ENCODE measurements at regions not wholly inside any gene's neighbourhood (a gene's known extent, or its start where the extent isn't known, plus 50 kb on each side); places are given as distances from the start of the nearest gene placed in this dataset.

DNA sequence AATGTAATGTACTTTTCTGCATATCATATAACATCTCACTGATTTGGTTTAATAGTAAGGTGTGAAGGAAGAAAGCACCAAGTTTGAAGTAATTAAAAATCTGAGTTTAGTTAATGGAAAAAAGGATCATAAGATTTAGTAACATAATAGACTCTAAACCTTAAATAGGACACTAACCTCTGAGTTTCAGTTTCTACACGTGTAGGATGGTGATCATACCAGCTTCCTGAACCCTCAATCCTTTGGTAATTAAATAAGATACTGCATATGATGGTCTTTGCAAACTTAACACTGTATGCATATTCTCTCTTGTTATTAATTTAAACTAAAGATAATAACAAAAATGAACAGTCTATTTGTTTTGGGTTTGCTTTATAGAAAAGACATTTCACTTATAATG lies 216.8 kb downstream of the NUP35 start:
- Histone ChIP-seq H3K27ac (ENCODE audit: low read depth in 1 of 3, low read length in 2 of 3) (no peak overlapping the region), H3K9me3 (ENCODE audit: control insufficient read depth in 2 of 2, insufficient read depth in 1 of 2, low read depth in 1 of 2, low read length in 1 of 2) (no peaks in the 10 kb centered on the region), H3K27me3 (ENCODE audit: control insufficient read depth in 3 of 3, insufficient read depth in 3 of 3, low read length in 3 of 3) (no peaks in the 10 kb centered on the region), H3K4me3 (ENCODE audit: low read depth in 1 of 3, low read length in 3 of 3) (no peak overlapping the region), H3K4me1 (ENCODE audit: control insufficient read depth in 3 of 3, insufficient read depth in 2 of 3, low read depth in 1 of 3, low read length in 2 of 3) (no peaks in the 10 kb centered on the region), H3K36me3 (ENCODE audit: control insufficient read depth in 3 of 3, insufficient read depth in 2 of 3, low read depth in 1 of 3, low read length in 3 of 3) (no peaks in the 10 kb centered on the region)
- FAIRE-seq (no peak), DNase-seq (no peak)
- WGBS, 3 donors, result 42 to 46% (median 45%) methylated on average over 1 of the region's 1 CpG

- H3K4me3 ChIP-seq (ENCODE audit: low read depth in 1 of 3, low read length in 3 of 3), result no peak overlapping the region
- FAIRE-seq (no peak), DNase-seq (no peak)
- H3K27me3 ChIP-seq (ENCODE audit: control insufficient read depth in 3 of 3, insufficient read depth in 3 of 3, low read length in 3 of 3), result no peaks in the 10 kb centered on the region
- H3K9me3 ChIP-seq (ENCODE audit: control insufficient read depth in 2 of 2, insufficient read depth in 1 of 2, low read depth in 1 of 2, low read length in 1 of 2), result no peaks in the 10 kb centered on the region
- 54 to 69% (median 60%) methylated on average over 3 of the region's 3 CpGs for WGBS, 3 donors
- H3K27ac ChIP-seq (ENCODE audit: low read depth in 1 of 3, low read length in 2 of 3), result no peak overlapping the region
- no peaks in the 10 kb centered on the region for H3K36me3 ChIP-seq (ENCODE audit: control insufficient read depth in 3 of 3, insufficient read depth in 2 of 3, low read depth in 1 of 3, low read length in 3 of 3)
- H3K4me1 ChIP-seq (ENCODE audit: control insufficient read depth in 3 of 3, insufficient read depth in 2 of 3, low read depth in 1 of 3, low read length in 2 of 3), result no peaks in the 10 kb centered on the region
These were observed 223.7 kb downstream of the NUP35 start for GRCh38 chr2:183347969-183348368.

- FAIRE-seq, result no peak
- H3K4me1 ChIP-seq (ENCODE audit: control insufficient read depth in 3 of 3, insufficient read depth in 2 of 3, low read depth in 1 of 3, low read length in 2 of 3), result no peaks in the 10 kb centered on the region
- WGBS, 3 donors, result 80 to 87% (median 87%) methylated on average over 2 of the region's 2 CpGs
These were observed 224.2 kb downstream of the NUP35 start for GRCh38 chr2:183348492-183348891.

DNA sequence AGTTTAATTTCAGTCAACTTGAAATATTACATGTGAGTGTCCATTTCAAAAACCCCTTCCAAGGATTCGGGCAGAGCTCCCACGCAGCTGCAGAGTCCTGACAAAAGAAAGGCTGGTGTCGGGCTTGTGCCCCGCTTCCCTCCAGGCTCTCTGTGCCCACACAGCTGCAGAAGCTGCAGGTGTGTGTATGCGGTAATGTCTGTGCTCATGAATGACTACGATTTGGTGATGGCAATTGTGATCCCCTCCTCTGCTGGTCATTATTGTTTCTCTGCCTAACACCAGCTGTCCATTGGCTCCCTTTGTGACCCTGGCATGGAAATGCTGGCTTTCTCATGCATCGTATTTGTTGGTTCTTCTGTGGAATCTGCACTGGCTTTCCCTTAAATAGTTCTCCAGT lies 224.8 kb downstream of the NUP35 start:
- Histone ChIP-seq H3K4me1 (ENCODE audit: control insufficient read depth in 3 of 3, insufficient read depth in 2 of 3, low read depth in 1 of 3, low read length in 2 of 3) (no peaks in the 10 kb centered on the region), H3K36me3 (ENCODE audit: control insufficient read depth in 3 of 3, insufficient read depth in 2 of 3, low read depth in 1 of 3, low read length in 3 of 3) (no peaks in the 10 kb centered on the region), H3K27me3 (ENCODE audit: control insufficient read depth in 3 of 3, insufficient read depth in 3 of 3, low read length in 3 of 3) (no peaks in the 10 kb centered on the region), H3K9me3 (ENCODE audit: control insufficient read depth in 2 of 2, insufficient read depth in 1 of 2, low read depth in 1 of 2, low read length in 1 of 2) (no peaks in the 10 kb centered on the region), H3K27ac (ENCODE audit: low read depth in 1 of 3, low read length in 2 of 3) (no peak overlapping the region), H3K4me3 (ENCODE audit: low read depth in 1 of 3, low read length in 3 of 3) (no peak overlapping the region)
- FAIRE-seq, result no peak
- WGBS, 3 donors, result 84 to 89% (median 87%) methylated on average over 7 of the region's 7 CpGs
- no peak for DNase-seq

More at GRCh38 chr2:183348492-183348891, 224.2 kb downstream of the NUP35 start:
- Histone ChIP-seq H3K27me3 (ENCODE audit: control insufficient read depth in 3 of 3, insufficient read depth in 3 of 3, low read length in 3 of 3) (no peaks in the 10 kb centered on the region), H3K9me3 (ENCODE audit: control insufficient read depth in 2 of 2, insufficient read depth in 1 of 2, low read depth in 1 of 2, low read length in 1 of 2) (no peaks in the 10 kb centered on the region), H3K27ac (ENCODE audit: low read depth in 1 of 3, low read length in 2 of 3) (no peak overlapping the region), H3K36me3 (ENCODE audit: control insufficient read depth in 3 of 3, insufficient read depth in 2 of 3, low read depth in 1 of 3, low read length in 3 of 3) (no peaks in the 10 kb centered on the region), H3K4me3 (ENCODE audit: low read depth in 1 of 3, low read length in 3 of 3) (no peak overlapping the region)
- DNase-seq, result no peak

GRCh38 chr2:183359867-183360266 lies 235.6 kb downstream of the NUP35 start:
- no peaks in the 10 kb centered on the region for H3K4me1 ChIP-seq (ENCODE audit: control insufficient read depth in 3 of 3, insufficient read depth in 2 of 3, low read depth in 1 of 3, low read length in 2 of 3)
- WGBS, 3 donors, result 75 to 86% (median 83%) methylated on average over 2 of the region's 2 CpGs
- FAIRE-seq, result no peak
- DNase-seq, result no peak
- H3K27ac ChIP-seq (ENCODE audit: low read depth in 1 of 3, low read length in 2 of 3), result no peak overlapping the region
- no peaks in the 10 kb centered on the region for H3K9me3 ChIP-seq (ENCODE audit: control insufficient read depth in 2 of 2, insufficient read depth in 1 of 2, low read depth in 1 of 2, low read length in 1 of 2)
- H3K27me3 ChIP-seq (ENCODE audit: control insufficient read depth in 3 of 3, insufficient read depth in 3 of 3, low read length in 3 of 3), result no peaks in the 10 kb centered on the region
- no peak overlapping the region for H3K4me3 ChIP-seq (ENCODE audit: low read depth in 1 of 3, low read length in 3 of 3)
- H3K36me3 ChIP-seq (ENCODE audit: control insufficient read depth in 3 of 3, insufficient read depth in 2 of 3, low read depth in 1 of 3, low read length in 3 of 3), result no peaks in the 10 kb centered on the region

DNA sequence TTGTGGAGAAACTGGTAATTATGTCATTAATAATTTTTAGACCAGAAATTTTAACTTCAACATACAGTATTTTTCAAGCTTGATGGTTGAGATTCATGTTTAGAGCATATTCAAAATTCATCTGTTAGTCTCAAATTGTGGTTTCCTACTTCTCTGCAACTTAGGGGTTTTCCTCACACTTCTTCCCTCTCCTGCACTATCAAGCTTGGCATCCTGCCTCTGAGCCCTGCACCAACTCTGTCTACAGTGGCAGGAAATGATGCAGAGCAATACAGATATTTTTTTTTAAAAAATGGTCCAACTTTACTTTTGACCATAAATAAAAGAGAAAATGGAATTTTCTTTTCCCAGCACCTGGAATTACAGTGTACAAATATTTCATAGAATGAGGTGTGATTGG lies 247.3 kb downstream of the NUP35 start:
- Histone ChIP-seq H3K27ac (ENCODE audit: low read depth in 1 of 3, low read length in 2 of 3) (no peak overlapping the region), H3K4me1 (ENCODE audit: control insufficient read depth in 3 of 3, insufficient read depth in 2 of 3, low read depth in 1 of 3, low read length in 2 of 3) (no peaks in the 10 kb centered on the region)
- FAIRE-seq, result no peak

GRCh38 chr2:183375821-183376220 lies 251.6 kb downstream of the NUP35 start:
- no peaks in the 10 kb centered on the region for H3K27me3 ChIP-seq (ENCODE audit: control insufficient read depth in 3 of 3, insufficient read depth in 3 of 3, low read length in 3 of 3)
- H3K4me3 ChIP-seq (ENCODE audit: low read depth in 1 of 3, low read length in 3 of 3), result no peak overlapping the region
- no peak overlapping the region for H3K27ac ChIP-seq (ENCODE audit: low read depth in 1 of 3, low read length in 2 of 3)
- WGBS, 3 donors, result 73 to 88% (median 86%) methylated on average over 3 of the region's 3 CpGs
- no peak for FAIRE-seq
- H3K9me3 ChIP-seq (ENCODE audit: control insufficient read depth in 2 of 2, insufficient read depth in 1 of 2, low read depth in 1 of 2, low read length in 1 of 2), result no peaks in the 10 kb centered on the region
- no peak for DNase-seq
- no peaks in the 10 kb centered on the region for H3K4me1 ChIP-seq (ENCODE audit: control insufficient read depth in 3 of 3, insufficient read depth in 2 of 3, low read depth in 1 of 3, low read length in 2 of 3)
- no peaks in the 10 kb centered on the region for H3K36me3 ChIP-seq (ENCODE audit: control insufficient read depth in 3 of 3, insufficient read depth in 2 of 3, low read depth in 1 of 3, low read length in 3 of 3)

More for the DNA sequence above, 247.3 kb downstream of the NUP35 start:
- Histone ChIP-seq H3K4me3 (ENCODE audit: low read depth in 1 of 3, low read length in 3 of 3) (no peak overlapping the region), H3K9me3 (ENCODE audit: control insufficient read depth in 2 of 2, insufficient read depth in 1 of 2, low read depth in 1 of 2, low read length in 1 of 2) (no peaks in the 10 kb centered on the region), H3K36me3 (ENCODE audit: control insufficient read depth in 3 of 3, insufficient read depth in 2 of 3, low read depth in 1 of 3, low read length in 3 of 3) (no peaks in the 10 kb centered on the region), H3K27me3 (ENCODE audit: control insufficient read depth in 3 of 3, insufficient read depth in 3 of 3, low read length in 3 of 3) (no peaks in the 10 kb centered on the region)
- no peak for DNase-seq

DNA sequence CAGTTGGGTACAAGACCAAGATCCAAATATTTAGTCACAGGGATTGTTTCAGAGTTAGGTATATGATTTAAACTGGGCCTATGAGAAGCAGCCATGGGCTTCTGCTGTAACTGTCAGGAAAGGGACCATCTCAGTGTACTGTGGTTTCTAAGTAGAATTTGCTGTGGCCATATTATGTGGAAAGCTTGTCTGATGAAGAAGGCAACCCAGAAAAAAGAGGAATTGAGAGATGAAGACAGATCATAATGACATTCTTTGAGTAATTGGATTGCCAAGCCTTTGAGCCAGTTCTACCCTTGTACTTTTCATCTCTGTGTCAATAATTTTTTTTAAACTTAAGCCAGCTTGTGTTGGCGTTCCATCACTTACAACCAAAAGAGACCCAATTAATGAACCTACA lies 259.6 kb downstream of the NUP35 start:
- H3K27me3 ChIP-seq (ENCODE audit: control insufficient read depth in 3 of 3, insufficient read depth in 3 of 3, low read length in 3 of 3), result no peaks in the 10 kb centered on the region
- DNase-seq, result no peak
- H3K27ac ChIP-seq (ENCODE audit: low read depth in 1 of 3, low read length in 2 of 3), result no peak overlapping the region
- WGBS, 3 donors, result 96 to 100% (median 97%) methylated on average over 1 of the region's 1 CpG
- no peaks in the 10 kb centered on the region for H3K36me3 ChIP-seq (ENCODE audit: control insufficient read depth in 3 of 3, insufficient read depth in 2 of 3, low read depth in 1 of 3, low read length in 3 of 3)
- no peak for FAIRE-seq
- no peak overlapping the region for H3K4me3 ChIP-seq (ENCODE audit: low read depth in 1 of 3, low read length in 3 of 3)
- no peaks in the 10 kb centered on the region for H3K4me1 ChIP-seq (ENCODE audit: control insufficient read depth in 3 of 3, insufficient read depth in 2 of 3, low read depth in 1 of 3, low read length in 2 of 3)
- H3K9me3 ChIP-seq (ENCODE audit: control insufficient read depth in 2 of 2, insufficient read depth in 1 of 2, low read depth in 1 of 2, low read length in 1 of 2), result no peaks in the 10 kb centered on the region

GRCh38 chr2:183389546-183390080 lies 265.4 kb downstream of the NUP35 start:
- no peak for DNase-seq
- no peak for FAIRE-seq
- no peaks in the 10 kb centered on the region for H3K36me3 ChIP-seq (ENCODE audit: control insufficient read depth in 3 of 3, insufficient read depth in 2 of 3, low read depth in 1 of 3, low read length in 3 of 3)
- H3K4me1 ChIP-seq (ENCODE audit: control insufficient read depth in 3 of 3, insufficient read depth in 2 of 3, low read depth in 1 of 3, low read length in 2 of 3), result no peaks in the 10 kb centered on the region
- peaks cover 0 to 10% of the 10 kb centered on the region in 2 donors for H3K9me3 ChIP-seq (ENCODE audit: control insufficient read depth in 2 of 2, insufficient read depth in 1 of 2, low read depth in 1 of 2, low read length in 1 of 2)
- H3K27me3 ChIP-seq (ENCODE audit: control insufficient read depth in 3 of 3, insufficient read depth in 3 of 3, low read length in 3 of 3), result no peaks in the 10 kb centered on the region
- no peak overlapping the region for H3K27ac ChIP-seq (ENCODE audit: low read depth in 1 of 3, low read length in 2 of 3)
- no peak overlapping the region for H3K4me3 ChIP-seq (ENCODE audit: low read depth in 1 of 3, low read length in 3 of 3)
- WGBS, 3 donors, result 78 to 92% (median 88%) methylated on average over 2 of the region's 2 CpGs
